WERI-Rb-1 (cell line): ENCODE measurements at regions not wholly inside any gene's neighbourhood (a gene's known extent, or its start where the extent isn't known, plus 50 kb on each side); places are given as distances from the start of the nearest gene placed in this dataset.
A peak's percentile ranks its signal among the peaks of the same experiment; 100 is the strongest.
"Not testable (repeated sequence)": the region's sequence is repeated elsewhere in the genome, so short reads cannot be mapped to it uniquely, and the experiment has no call there.

Experiments used
- DNase-seq: peaks from one replicate; pipeline ENCODE4 v3.0.0-alpha.2; 2020
- H3K27ac ChIP-seq: fragments of 250-450 bp; sonication (Bioruptor Pico); 2 replicates; pipeline ENCODE4 v1.5.1; 2020; ENCODE audit warnings: mild to moderate bottlenecking, moderate library complexity
- H3K27me3 ChIP-seq: fragments of 250-450 bp; sonication (Bioruptor Pico); 2 replicates; pipeline ENCODE4 v1.5.1; 2021; ENCODE audit warnings: mild to moderate bottlenecking, low read depth, moderate library complexity; ENCODE audit not compliant: insufficient read depth, severe bottlenecking
- H3K36me3 ChIP-seq: fragments of 250-450 bp; sonication (Bioruptor Pico); 2 replicates; pipeline ENCODE4 v1.5.1; 2020; ENCODE audit warnings: mild to moderate bottlenecking, moderate library complexity
- H3K4me3 ChIP-seq: 2 replicates; pipeline ENCODE4 v1.5.1; 2011; ENCODE audit warnings: low read depth, mild to moderate bottlenecking, control low read depth, low read length
- H3K9me3 ChIP-seq: fragments of 250-450 bp; sonication (Bioruptor Pico); 2 replicates; pipeline ENCODE4 v1.5.1; 2021; ENCODE audit warnings: mild to moderate bottlenecking, moderate library complexity; ENCODE audit not compliant: severe bottlenecking
- CTCF ChIP-seq: IDR thresholded peaks from 2 replicates; pipeline ENCODE4 v1.5.1; 2011; ENCODE audit warnings: low read depth, mild to moderate bottlenecking, control low read depth, inconsistent platforms, low read length

GRCh38 chr14:82805892-82806825, 1272.5 kb upstream of the SEL1L start:
- no peak for TF ChIP-seq CTCF
- H3K9me3 ChIP-seq, result no peaks in the 10 kb centered on the region
- no peak overlapping the region for H3K27ac ChIP-seq
- H3K4me3 ChIP-seq, result no peak overlapping the region
- no peaks in the 10 kb centered on the region for H3K27me3 ChIP-seq
- DNase-seq, result no peak
- no peaks in the 10 kb centered on the region for H3K36me3 ChIP-seq

GRCh38 chr14:82811246-82811645, 1277.6 kb upstream of the SEL1L start:
- no peaks in the 10 kb centered on the region for H3K27me3 ChIP-seq
- no peaks in the 10 kb centered on the region for H3K9me3 ChIP-seq
- TF ChIP-seq CTCF, result no peak
- no peaks in the 10 kb centered on the region for H3K36me3 ChIP-seq
- DNase-seq, result no peak
- H3K27ac ChIP-seq, result no peak overlapping the region
- no peak overlapping the region for H3K4me3 ChIP-seq

GRCh38 chr14:82814339-82814738, 1280.7 kb upstream of the SEL1L start:
- not testable (repeated sequence) for H3K27me3 ChIP-seq, H3K27ac ChIP-seq, H3K36me3 ChIP-seq, DNase-seq, H3K9me3 ChIP-seq, H3K4me3 ChIP-seq

GRCh38 chr14:82830596-82830995, 1296.9 kb upstream of the SEL1L start:
- no peak for TF ChIP-seq CTCF
- H3K36me3 ChIP-seq, result no peaks in the 10 kb centered on the region
- no peak overlapping the region for H3K27ac ChIP-seq
- H3K27me3 ChIP-seq, result no peaks in the 10 kb centered on the region
- peak; percentile 42 for DNase-seq
- H3K4me3 ChIP-seq, result no peak overlapping the region
- H3K9me3 ChIP-seq, result no peaks in the 10 kb centered on the region

GRCh38 chr14:82836256-82836950, 1302.8 kb upstream of the SEL1L start:
- TF ChIP-seq CTCF, result no peak
- H3K27me3 ChIP-seq, result no peaks in the 10 kb centered on the region
- H3K27ac ChIP-seq, result no peak overlapping the region
- no peak overlapping the region for H3K4me3 ChIP-seq
- no peaks in the 10 kb centered on the region for H3K36me3 ChIP-seq
- no peaks in the 10 kb centered on the region for H3K9me3 ChIP-seq
- DNase-seq, result no peak

GRCh38 chr14:82837611-82838140, 1304.0 kb upstream of the SEL1L start:
- TF ChIP-seq CTCF, result no peak
- H3K27me3 ChIP-seq, result no peaks in the 10 kb centered on the region
- no peak overlapping the region for H3K27ac ChIP-seq
- no peaks in the 10 kb centered on the region for H3K36me3 ChIP-seq
- no peak for DNase-seq
- no peaks in the 10 kb centered on the region for H3K9me3 ChIP-seq
- no peak overlapping the region for H3K4me3 ChIP-seq
